Amygdala (tissue), 56 donors: ENCODE measurements at regions not wholly inside any gene's neighbourhood (a gene's known extent, or its start where the extent isn't known, plus 50 kb on each side); places are given as distances from the start of the nearest gene placed in this dataset.
A peak's percentile ranks its signal among the peaks of the same experiment; 100 is the strongest.

ENCODE experiments used
- DNase-seq, 56 donors: peaks; one replicate each; lab custom pipeline; 2025; lab: John Stamatoyannopoulos, UW

DNA sequence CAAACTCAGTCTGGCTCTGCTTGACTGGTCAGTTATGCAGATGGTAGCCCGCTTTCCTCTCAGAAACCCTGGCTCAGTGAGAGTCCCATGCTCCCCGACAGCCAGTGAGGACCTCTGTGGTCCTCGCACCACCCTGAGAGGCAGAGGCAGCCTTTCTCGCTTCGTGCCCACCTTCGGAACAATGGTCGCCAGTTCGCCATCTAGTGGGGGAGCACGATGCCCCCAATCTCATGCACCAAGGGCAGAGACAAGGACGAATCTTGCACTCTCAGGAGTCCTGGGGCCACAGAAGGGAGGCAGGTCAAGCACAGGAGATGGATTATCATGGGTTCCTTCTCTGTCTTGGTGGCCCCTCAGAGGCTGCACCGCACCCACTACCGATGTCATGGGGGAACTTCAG lies 75.2 kb downstream of the RHCG start:
- no peak for DNase-seq

DNA sequence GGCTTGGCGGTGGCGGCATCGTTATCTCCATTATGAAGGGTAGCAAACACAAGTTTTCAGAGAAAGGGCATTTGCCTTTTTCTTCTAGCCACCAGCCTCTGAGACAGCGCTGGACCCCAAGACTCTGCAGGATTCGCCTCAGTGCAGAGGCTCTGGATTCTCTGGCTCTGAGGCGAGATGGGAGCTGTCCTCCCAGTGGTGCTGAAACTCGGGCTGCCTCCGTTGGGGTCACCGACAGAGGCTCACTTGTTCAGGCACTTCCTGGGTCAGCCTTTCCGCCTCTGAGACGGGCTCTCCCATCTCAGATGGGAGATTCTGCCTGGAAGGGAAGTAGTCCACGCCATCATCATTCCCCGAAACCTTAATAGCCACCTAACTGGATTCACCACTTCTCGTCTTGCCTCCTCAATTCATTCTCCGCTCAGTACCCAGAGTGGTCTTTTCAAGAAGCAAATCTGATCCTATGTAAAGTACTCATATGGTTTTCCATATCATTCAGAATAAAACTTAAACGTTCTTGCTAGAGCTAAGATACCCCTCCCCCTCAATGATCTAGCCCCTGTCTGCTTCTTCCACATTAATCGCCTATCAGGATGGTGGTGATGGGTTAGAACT lies 76.9 kb downstream of the RHCG start:
- DNase-seq, result peak in 12 of 56 donors; percentile 11 to 51 (median 31)

DNA sequence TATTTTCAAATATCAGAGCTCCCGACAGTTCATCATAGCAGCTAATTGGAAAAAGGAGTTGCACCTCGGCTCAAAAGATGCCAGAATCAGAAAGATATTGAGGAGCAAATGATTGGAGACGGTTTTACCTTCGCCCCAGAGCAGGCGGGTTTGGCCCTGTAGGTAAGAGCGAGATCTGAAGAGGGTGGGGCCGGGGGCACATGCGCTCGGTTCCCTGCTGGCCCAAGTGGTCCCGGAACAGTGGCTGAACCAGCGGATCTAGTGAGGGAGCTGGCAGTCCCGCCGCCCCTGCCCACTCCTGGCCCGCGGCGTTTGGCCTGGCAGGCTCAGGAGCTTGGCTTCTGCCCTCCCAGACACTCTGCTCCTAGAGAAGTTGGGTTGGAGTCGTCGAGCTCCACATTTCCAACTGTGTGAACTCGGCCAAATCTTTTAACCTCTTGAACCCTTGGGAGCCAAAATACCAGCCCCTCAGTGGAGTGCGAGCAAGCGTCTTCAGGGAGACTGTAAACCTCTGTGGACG lies 79.1 kb downstream of the RHCG start:
- no peak for DNase-seq

DNA sequence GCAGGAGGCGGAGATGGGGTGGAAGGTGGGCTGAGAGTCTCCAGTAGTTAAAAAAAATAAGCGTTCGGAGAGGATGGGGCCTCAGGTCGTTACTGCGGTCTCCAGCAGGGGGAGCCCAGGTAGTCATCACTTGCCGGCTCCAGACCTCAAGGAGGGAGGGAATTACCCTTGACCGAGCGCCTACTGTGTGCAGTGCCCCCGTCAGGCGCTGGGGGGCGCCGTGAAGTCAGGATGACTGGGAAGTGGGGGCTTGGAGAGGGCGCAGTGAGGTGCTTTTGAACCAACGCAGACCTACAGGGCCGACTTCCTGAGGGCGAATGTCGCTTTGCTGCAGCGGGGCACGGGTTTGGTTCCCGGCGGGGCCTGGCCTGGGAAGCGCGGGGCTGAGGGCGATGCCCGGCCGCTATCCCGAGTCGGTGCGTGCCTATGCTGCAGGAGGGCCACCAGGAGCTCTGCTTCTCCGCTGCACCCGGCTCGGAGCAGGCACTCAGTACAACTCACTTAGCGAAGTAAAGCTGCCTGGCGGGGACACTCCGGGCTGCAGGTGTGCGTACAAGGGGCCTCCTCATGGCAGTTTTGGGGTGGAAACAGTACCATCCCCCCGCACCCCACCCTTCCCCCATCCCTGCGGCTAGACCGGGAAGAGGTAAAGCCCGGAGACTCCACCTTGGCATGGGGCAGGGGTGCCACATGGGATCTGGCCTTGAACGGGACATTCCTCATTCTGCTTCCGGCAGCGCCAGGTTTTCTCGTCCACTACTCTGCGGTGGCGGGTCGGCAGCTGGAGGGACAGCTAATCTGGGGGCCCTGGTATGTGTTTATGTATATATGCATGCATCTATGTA lies 79.8 kb downstream of the RHCG start:
- DNase-seq, result peak in 15 of 56 donors; percentile 7 to 49 (median 24)

DNA sequence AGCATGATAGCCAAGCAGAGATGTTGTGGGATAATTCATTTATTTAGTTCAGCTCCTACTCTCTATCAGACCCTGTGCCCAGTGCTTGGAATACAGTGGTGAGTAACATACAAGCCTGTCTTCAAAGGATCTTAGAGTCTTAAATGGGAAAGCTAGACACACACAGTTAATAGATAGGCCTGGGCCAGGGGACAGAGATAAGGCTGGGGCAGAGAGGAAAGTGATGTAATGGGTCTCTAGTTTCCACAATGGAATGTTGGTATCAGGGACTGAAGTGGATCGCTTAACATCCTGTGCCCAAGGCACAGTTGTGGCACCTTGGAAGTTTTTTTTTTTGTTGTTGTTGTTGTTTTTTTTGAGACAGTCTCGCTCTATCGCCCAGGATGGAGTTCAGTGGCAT lies 79.9 kb upstream of the POLG start:
- no peak for DNase-seq

DNA sequence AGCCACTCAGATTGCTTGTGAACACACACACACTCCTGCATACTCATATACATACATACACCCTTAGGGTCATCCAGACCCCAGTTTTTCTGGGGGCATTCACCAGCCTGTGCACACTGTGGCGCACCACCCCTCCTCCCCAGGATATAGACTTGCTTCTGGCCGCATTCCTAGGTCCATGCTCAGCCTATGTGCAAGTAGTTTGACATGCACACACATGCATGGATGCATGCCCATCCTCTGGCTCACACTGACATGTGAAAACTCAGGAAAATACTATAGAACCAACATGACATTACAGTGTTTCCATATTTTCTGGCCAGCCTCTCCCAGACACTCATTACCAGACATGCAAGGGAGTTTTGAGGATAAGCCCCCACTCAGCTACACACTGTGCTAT lies 79.3 kb upstream of the POLG start:
- DNase-seq, result no peak

DNA sequence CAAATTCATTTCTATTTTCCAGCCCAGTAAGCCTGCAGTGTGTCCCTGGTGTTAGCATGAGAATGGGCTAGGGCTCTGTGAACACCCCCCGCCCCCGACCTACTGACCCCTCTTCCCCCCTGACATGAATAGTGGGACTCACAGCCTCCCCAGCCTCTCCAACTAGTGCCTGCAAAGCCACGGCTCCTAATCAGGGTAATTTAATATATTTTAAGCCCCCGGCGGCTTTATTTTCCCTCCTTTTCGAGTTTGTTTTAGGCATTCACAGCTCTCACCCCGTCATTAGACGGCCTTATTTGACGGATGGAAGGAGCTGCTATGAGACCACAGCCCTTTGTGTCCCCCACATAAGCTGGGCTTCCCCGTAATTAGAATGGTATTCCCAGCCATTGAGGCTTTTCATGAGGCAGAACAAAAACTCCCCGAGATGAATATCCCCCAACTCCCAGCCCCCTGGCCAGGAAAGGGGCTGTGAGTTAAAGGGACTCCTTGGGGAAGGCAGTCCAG lies 78.3 kb upstream of the POLG start:
- no peak for DNase-seq

DNA sequence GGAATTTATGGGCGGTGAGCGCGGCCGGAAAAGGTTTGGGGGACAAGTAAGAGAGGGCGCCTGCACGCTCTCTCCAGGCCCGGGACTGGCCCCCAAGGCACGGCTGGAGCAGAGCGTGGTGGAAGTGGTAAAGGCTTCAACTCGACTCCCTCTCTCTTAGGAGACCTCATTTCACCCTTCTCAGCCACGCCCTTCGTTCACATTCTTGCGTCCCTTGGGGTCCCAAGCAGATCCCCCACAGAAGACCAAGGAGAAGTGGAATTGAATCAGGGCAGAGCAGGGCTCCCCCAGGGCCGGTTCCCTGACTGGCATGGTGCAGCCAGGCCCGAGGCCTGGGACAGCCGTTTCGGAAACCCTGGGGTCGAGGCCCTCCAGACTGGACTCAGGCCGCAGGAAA lies 75.4 kb upstream of the POLG start:
- no peak for DNase-seq

DNA sequence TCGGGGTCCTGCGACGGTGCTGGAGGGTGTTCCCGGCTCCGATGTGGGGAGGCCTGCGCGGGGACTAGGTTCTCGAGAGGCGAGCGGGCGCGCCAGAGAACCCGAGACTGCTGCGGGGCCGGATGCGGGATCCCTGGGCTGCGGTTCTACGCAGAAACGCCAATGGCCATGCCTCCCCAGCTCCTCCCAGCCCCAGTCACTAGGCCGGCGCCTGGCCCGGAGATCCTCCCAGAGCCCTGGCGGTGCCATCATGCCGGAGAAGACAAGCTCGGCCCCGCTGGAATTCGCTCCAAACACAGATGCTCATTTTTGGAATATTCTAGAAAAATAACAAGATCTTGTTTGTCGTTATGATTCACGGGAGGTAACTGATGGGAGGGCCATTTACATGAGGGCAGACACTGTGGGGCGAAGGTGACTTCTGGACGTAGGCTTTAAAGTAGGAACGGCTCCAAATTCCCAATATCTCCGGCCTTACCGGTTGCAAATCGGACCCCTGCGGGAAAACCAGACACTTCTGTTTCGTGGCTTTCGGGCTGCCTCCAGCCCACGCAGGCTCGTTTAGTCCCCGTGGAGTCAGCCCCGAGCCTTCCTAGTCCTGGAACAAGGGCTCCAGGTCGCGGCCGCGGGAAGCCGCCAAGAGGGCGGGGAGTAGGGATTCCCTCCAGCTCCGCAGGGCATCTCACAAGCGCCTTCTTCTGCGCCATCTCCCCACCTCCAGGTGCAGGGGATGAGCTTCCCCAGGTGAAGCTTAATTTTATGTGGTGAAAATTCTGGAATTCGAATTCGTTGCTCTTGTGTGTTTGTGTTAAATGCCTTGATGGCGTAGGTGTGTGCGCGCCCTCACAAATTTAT lies 74.8 kb upstream of the POLG start:
- no peak for DNase-seq

DNA sequence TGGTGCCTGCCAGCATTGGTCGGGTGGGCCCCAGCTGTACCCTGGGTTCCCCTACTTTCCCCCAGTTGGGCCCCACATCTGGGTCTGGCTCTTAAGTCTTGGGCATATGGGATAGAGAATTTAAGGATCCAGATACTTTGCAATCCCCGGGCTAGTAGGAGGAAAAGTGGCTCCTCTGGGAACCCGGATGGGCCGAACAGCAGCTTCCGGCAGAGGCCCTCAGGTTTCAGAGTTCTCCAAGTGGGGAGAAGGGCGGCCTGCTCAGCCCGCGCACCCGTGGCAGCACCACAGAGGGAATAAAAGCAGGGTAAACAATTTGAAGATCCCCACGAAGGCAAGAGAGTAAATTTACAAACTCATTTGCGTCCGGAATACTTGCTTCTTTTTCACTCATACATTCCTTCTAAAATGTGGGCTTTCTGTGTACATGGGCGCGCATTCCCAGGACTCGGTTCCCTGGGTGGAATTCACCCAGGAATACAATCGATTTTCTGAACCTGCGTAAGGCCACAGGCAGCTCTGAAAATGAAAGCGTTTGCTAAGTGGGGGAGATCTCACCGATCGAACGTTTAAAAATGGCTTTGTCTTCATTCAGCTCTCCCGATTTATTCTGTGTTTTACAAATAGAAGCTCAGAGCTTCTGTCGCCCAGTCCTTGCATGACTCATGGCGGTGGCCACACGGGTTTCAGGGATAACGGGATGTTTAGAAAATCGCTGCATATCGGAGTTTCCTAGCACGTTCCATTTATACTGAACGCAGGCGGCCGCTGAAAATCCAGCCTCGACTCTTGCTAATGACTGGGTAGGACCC lies 74.0 kb upstream of the POLG start:
- DNase-seq, result no peak

DNA sequence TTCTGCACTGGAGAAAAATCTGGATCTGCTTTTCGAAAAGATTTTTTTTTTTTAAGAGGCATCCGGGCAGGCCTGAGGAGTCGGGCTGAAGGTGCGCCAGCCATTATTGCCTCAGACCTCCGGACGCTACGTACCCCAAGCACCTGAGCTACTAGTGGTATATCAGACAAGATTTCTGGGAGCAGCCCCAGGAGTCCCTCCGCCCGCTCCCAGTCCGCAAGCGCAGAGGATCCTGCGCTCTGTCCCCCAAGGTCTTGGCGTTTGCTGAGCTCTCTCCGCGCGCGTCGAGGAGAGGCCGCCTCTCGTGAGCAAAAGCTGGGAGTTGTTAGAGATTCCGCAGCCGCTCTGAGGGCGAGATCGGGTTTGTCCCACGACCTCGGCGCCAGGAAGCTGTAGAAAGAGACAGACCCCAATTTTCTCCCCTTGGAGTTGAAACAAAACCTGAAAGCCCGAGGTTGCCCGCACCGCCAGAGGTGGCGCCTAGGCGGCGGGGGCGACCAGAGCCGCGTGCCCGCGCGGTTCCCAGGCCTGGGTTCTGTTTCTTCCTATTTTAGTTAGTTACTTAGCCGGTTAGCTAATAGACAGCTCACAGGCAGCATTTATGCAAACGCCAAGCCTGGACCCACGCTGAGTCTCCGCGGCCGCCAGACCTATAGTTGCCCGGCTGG lies 72.5 kb upstream of the POLG start:
- DNase-seq, result no peak

DNA sequence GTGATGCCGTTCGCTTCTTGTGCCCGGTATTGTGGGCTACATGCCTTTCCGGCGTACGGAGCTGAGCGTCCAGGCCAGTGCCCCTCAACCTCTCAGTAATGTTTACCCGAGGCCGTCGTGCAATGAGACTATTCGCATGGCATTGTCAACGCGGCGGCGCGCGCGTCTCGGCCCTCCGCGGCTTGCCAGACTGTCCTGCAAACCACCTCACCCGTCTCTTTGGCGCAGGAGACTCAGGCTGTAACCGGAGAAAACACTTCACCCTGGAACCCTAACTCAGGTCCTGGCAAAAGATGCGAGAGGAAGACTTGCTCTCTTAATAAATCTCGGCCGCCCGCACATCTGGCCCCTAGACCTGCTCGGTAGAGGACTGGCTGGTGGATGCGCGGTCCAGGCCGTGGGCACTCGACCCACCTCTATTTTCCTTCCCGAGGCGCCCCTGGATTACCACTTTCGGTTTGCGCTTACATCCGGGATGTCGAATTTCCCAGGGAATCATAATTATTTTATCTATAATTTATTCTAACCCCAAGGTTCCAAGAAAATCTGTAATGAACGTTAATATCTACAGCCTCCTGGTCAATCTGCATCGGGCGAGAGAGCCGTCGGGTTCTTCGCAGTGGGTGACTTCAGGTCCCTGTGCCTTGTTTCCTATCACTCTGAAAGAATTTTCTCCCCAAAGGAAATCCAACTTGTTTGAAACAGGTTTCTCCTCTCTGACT lies 71.8 kb upstream of the POLG start:
- DNase-seq, result no peak

DNA sequence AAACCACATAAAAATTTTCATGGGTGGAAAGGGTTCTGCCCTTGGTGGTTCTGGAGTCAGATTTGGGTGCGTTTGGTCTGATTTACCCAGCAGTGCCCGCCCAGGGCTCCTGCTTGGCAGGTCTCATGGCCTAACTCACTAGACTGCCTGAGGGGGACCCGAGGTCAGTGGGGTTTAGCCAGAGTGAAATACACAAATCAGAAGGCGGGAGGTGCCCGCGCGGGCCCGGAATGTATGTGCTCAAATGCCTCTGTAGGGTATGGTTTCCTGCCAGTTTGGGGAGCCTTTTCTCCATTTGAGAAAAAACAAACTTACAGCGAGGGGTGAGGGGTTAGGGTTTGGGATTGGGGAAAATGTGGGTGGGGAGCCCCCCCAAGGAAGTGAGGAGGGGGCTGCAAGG lies 70.9 kb upstream of the POLG start:
- DNase-seq, result no peak

DNA sequence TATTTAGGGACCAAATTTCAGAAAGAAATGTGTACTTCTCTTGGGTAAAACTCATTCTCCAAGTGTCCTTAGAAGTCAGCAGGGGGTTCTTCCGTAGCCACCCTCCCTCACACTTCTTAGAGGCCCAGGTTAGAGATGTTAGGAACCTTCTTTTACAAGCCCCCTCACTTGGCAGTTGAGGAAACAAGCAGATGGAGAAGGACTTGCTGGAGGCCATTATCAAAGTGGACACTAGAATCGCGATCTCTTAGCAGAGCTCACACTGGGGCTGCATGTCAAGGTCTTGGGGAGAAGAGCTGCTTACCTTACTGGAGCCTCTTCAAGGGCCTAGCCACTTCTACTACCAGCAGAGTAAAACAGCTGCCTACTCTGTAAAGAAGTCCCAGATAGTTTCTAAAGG lies 69.4 kb upstream of the POLG start:
- no peak for DNase-seq

DNA sequence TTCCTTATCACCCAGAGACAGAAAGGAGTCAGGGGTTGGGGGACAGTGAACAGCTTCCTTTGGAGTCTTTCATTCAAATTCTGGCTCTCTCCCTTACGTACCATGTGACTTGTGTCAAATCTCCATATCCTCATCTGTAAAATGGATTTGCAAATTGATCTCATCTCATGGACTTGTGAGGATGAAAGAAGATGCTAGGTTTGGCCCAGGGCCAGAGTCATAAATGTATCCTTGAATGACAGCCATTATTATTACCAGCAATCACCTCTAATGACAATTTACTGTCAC lies 67.8 kb upstream of the POLG start:
- no peak for DNase-seq

DNA sequence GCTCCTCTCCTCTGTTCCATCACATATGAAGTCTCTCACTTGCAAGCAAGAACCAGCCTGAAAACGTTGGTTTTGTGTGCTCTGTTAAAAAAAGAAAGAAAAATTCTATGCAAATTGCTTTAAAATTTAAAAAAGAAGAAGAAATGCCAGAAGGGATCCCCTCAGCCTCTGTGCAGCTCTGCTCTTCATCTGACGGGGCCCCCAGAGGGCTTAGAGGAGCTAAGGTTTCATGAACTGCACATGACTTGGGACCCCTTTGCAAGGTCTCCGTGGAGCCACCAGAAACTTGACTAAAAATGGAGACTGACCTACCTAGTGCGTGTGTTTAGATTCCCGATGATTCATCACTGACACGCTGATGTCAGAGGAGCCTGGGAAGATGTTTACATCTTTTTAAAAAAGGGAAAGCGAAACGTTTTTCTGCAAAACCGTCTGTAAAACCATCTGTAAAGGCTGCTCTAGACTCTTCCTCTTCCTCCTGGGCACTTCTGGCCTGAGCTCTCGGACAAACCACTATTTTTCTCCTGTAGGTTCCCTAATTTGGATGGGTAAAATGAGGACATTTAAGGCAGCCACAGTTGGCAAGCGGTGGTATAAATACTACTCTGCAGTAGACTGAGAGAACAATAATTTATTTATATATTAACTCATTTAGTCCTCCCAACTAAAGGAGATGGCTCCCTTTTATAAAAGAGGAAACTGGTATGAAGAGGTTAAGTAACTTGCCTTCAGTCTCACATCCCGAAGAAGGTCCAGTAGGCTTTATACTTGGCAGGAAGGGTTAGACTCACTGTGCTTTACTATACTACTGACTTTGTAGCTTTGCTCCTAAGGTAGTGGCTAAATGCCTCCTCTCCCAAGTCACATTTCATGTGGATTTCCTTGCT lies 67.2 kb upstream of the POLG start:
- DNase-seq, result peak in 1 of 56 donors; percentile 27

DNA sequence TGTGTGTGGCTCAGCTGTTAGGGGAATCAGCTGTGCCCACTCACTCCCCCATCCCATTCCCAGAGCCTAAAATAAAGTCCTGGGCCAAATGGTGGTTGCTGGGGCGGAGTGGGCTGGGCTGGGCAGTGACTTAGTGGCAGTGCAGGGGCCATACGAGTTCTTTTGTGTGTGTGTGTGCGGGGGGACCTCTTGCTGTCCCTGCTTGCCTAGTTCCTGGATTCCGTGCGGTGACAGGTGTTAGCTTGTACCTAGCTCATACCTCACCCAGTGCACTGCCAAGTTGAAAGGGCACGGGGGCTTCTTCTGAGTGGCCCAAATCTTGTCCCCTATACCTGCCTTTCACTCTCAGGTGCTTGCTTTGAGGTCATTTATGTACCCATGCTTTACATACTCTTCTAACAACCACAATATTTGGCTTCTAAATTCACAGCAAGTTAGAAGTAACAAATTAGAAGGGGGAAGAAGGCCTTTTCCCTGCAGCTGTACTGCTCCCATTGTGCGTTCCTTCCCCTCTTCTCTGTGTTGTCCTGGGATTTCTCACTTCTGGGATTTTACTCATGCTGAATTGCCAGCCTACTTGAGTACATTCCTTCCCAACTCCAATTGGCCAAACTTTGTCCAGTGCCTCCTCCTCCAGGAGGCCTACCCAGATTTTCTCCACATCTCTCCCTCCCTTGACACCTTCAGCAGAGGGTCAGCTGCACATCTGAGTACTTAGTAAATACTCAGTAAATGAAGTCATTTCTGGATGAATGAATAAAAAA lies 66.3 kb upstream of the POLG start:
- no peak for DNase-seq
